Stomach smooth muscle (tissue), 2 donors: ENCODE measurements at regions not wholly inside any gene's neighbourhood (a gene's known extent, or its start where the extent isn't known, plus 50 kb on each side); places are given as distances from the start of the nearest gene placed in this dataset.
"Not testable (repeated sequence)": the region's sequence is repeated elsewhere in the genome, so short reads cannot be mapped to it uniquely, and the experiment has no call there.

Experiments
- H3K27ac ChIP-seq: one replicate; pipeline ENCODE4 v1.7.0; 2013; ENCODE audit warnings: mild to moderate bottlenecking, low read length, inconsistent platforms
- H3K27me3 ChIP-seq, 2 donors: one replicate each; pipeline ENCODE4 v1.7.0; 2013; ENCODE audit warnings: low read length in 2 of 2; ENCODE audit not compliant: insufficient read depth in 2 of 2, control insufficient read depth in 1 of 2
- H3K36me3 ChIP-seq, 2 donors: one replicate each; pipeline ENCODE4 v1.7.0; 2013; ENCODE audit warnings: low read length in 2 of 2; ENCODE audit not compliant: control insufficient read depth in 2 of 2, insufficient read depth in 2 of 2
- H3K4me1 ChIP-seq: one replicate; pipeline ENCODE4 v1.7.0; 2013; ENCODE audit warnings: low read length; ENCODE audit not compliant: control insufficient read depth, insufficient read depth
- H3K4me3 ChIP-seq, 2 donors: one replicate each; pipeline ENCODE4 v1.7.0; 2013; ENCODE audit warnings: low read length in 2 of 2
- H3K9ac ChIP-seq, 2 donors: one replicate each; pipeline ENCODE4 v1.7.0; 2013; ENCODE audit warnings: low read length in 2 of 2, mild to moderate bottlenecking in 1 of 2
- H3K9me3 ChIP-seq, 2 donors: one replicate each; pipeline ENCODE4 v1.7.0; 2013; ENCODE audit warnings: low read length in 2 of 2; ENCODE audit not compliant: control insufficient read depth in 2 of 2
- donor health status: healthy.
- donor health status: Pancreatic carcinoma.

DNA sequence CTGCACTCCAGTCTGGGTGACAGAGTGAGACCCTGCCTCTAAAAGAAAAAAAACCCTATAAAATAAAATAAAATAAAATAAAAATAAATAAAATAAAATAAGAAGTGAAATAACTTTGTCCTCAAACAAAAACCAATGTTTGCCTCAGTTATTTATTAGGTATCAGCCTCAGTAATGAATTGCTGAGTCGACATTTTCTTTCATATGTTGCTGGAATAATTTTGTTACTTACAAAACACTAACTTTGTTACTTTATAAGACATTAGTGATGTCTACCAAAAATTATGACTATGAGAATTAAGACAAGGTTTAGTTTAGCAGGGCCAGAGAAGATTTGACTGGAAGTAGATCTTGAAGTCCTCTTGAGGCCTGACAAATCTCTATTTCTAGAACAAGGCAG, 2074.5 kb upstream of the PCDH20 start:
- no peak overlapping the region for H3K27ac ChIP-seq
- no peaks in the 10 kb centered on the region for H3K27me3 ChIP-seq
- H3K9ac ChIP-seq: no peak overlapping the region
- no peaks in the 10 kb centered on the region for H3K4me1 ChIP-seq
- H3K4me3 ChIP-seq: no peak overlapping the region
- H3K9me3 ChIP-seq: no peaks in the 10 kb centered on the region
- H3K36me3 ChIP-seq: no peaks in the 10 kb centered on the region

DNA sequence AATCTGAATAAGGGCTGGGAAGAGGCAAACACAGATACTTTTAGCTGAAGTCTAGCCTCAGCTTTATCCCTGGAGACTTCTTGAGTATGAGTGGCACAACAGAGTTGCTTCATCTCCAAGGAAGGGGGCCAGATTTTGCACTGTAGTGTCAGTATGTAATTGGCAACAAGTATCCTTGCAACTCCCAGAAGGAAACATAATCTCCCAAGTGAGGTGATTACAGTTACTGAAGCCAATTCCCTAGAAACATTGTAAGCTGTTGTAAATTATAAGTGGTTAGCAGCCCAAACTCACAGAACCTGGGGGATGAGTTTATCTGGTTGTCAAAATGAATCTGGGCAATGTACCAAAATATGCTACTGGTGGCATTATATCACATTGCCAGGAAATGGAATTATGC, 2065.7 kb upstream of the PCDH20 start:
- Histone ChIP-seq H3K9ac (no peak overlapping the region), H3K36me3 (no peaks in the 10 kb centered on the region), H3K27ac (no peak overlapping the region), H3K4me3 (no peak overlapping the region), H3K27me3 (no peaks in the 10 kb centered on the region), H3K9me3 (no peaks in the 10 kb centered on the region), H3K4me1 (no peaks in the 10 kb centered on the region)

DNA sequence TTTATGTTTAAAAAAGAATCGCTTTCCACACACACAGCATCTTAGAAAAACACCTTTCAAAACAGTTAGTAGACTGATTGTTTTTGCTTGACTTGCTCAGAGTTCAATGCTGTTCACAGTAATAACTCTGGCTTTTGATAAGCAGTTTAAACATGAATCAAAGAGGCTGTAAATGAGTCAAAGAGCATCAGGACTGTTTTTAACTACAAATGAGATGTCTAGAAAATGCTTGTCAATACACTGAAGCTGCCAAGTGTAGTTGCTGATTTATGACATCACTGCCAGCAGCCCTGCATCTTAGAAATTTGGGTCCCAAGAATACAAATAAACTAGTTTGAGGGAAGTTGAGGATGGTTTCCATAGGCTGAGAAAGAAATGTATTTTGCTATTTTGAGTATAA, 2057.1 kb upstream of the PCDH20 start:
- H3K4me3 ChIP-seq: no peak overlapping the region
- peaks cover 0 to 4% of the 10 kb centered on the region in 2 donors for H3K9me3 ChIP-seq
- no peaks in the 10 kb centered on the region for H3K4me1 ChIP-seq
- H3K9ac ChIP-seq: no peak overlapping the region
- H3K27ac ChIP-seq: no peak overlapping the region
- H3K27me3 ChIP-seq: no peaks in the 10 kb centered on the region
- H3K36me3 ChIP-seq: no peaks in the 10 kb centered on the region

DNA sequence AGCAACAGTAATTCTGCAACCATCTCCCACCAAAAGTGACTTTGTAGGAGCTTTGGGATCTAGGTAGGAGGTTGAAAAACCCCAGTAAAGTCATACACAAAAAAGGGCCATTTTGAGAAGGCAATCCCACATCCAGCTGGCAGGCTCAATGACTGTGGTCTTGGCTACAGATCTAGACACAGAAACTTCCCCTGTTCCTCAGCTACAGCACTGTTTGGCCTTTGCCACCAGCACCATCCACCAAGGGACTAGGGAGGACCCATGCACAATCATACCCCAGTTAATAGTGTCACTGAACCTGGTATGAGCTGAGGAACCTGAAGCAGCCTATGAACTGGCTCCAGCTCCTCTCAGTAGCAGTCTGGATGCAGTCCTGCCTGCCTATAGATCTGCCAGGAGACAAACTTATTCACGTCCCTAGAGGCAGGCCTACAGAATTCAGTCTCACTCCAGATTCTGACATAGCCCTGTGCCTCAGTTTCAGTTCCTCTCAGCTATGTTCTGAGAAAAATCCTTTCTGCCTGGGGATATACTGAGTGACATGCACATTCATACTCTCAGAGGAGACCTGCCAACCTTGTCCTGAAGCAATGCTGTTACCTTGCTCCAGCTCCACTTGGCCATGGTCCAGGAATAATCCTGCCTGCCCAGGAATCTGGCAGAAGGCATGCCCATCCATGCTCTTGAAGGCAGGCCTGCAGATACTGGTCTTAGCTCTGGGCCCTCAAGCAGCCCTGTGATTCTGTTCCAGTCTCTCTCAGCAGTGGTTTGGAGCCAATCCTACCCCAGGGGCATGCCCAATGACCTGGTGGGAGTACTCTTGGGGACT, 2048.3 kb upstream of the PCDH20 start:
- Histone ChIP-seq H3K9me3 (peaks cover 0 to 4% of the 10 kb centered on the region in 2 donors), H3K36me3 (no peaks in the 10 kb centered on the region), H3K27ac (no peak overlapping the region), H3K4me1 (no peaks in the 10 kb centered on the region), H3K27me3 (no peaks in the 10 kb centered on the region), H3K9ac (no peak overlapping the region), H3K4me3 (no peak overlapping the region)

DNA sequence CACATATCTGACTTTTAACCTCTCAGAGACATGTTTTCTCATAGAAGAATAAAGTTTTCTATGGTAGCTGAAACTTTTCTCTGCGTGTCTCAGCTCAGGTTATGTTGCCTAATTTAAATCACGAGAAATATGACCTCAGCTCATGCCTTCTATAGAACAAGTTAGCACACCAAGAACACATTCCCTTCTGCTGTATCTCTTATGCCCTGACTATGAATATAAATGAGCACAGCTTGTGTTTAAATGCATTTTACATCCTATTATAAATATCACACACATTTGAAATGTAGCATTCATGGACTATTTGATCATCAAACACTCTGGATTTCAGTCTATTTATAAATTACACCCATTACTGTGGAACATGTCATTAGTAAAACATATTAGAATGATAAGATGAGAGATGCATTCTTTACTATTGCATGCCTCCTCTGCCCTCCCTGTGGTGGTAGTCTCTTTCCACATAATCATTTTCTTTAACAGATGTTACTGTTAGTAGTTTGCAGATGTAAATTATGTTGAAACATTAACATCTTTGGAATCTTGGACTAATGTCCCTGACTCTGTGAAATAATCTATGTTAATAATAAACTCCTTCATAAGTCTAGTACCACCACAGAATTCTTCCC, 2044.9 kb upstream of the PCDH20 start:
- Histone ChIP-seq H3K9ac (no peak overlapping the region), H3K9me3 (no peaks in the 10 kb centered on the region), H3K36me3 (no peaks in the 10 kb centered on the region), H3K27ac (no peak overlapping the region), H3K4me3 (no peak overlapping the region), H3K4me1 (no peaks in the 10 kb centered on the region), H3K27me3 (no peaks in the 10 kb centered on the region)

DNA sequence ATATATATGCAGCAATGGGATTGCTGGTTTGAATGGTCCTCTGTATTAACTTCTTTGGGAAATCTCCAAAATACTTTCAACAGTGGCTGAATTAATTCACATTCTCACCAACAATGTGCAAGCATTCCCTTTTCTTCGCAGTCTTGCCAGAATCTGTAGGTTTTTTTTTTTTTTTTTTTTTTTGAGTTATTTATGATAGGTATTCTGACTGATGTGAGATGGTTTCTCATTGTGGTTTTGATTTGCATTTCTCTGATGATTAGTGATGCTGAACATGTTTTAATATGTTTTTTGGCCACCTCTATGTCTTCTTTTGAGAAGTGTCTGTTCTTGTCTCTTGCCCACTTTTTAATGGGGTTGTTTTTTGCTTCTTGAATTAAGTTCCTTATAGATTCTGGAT, 2041.5 kb upstream of the PCDH20 start:
- Histone ChIP-seq H3K27ac (no peak overlapping the region), H3K27me3 (no peaks in the 10 kb centered on the region), H3K4me3 (no peak overlapping the region), H3K4me1 (no peaks in the 10 kb centered on the region), H3K9ac (no peak overlapping the region), H3K9me3 (no peaks in the 10 kb centered on the region), H3K36me3 (no peaks in the 10 kb centered on the region)

DNA sequence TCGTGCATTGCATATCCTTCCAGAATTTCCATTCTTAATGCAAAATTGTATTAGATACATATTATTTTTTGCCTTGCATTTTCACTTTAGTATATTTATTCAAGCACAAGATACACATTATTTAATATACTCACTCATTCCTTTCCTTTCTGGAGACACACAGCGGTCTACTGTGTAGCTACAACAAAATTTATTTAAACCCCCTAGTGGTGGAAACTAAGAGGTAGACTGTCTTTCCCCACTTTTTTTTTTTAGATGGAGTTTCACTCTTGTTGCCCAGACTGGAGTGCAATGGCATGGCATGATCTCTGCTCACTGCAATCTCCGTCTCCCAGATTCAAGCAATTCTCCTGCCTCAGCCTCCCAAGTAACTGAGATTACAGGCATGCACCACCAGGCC, 2040.3 kb upstream of the PCDH20 start:
- no peaks in the 10 kb centered on the region for H3K36me3 ChIP-seq
- H3K27ac ChIP-seq: no peak overlapping the region
- no peak overlapping the region for H3K4me3 ChIP-seq
- no peak overlapping the region for H3K9ac ChIP-seq
- H3K9me3 ChIP-seq: no peaks in the 10 kb centered on the region
- no peaks in the 10 kb centered on the region for H3K27me3 ChIP-seq
- H3K4me1 ChIP-seq: no peaks in the 10 kb centered on the region

DNA sequence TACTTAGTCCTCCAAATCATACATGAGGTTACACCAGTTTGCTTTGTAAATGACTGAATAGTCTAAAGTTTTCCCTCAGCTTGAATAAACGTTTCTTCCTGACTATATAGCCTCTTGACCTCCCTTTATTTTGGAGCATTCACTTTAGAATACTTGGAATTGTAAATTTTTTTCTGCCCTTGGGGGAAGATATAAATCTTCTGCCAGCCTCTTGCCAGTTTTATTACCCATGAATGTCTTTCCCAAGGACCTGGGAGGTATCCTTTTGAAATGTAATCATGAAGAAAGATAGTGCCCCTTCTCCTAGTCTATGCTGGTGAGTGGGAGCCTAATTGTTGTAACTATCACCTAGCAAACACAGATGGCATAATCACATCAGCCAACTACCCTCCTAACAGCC, 2033.9 kb upstream of the PCDH20 start:
- Histone ChIP-seq H3K27ac (no peak overlapping the region), H3K4me1 (no peaks in the 10 kb centered on the region), H3K4me3 (no peak overlapping the region), H3K27me3 (no peaks in the 10 kb centered on the region), H3K9me3 (no peaks in the 10 kb centered on the region), H3K36me3 (no peaks in the 10 kb centered on the region), H3K9ac (no peak overlapping the region)

DNA sequence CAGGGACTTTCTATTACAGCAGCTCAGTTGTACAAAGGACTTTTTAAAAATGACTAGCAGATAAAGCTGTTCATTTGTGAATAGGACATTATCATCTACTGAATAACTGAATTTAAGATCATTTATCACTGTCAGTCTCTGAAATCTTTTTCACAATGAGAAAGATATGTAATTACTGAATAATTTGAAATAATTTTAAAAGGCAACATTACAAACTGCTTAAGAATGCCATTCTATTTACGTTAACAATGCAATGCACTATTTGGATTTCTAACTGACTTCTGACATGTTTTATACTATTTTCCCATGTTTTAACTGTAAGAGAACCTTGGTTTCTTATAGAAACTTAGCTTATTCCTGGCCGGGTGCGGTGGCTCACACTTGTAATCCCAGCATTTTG, 2033.0 kb upstream of the PCDH20 start:
- no peak overlapping the region for H3K9ac ChIP-seq
- H3K4me1 ChIP-seq: no peaks in the 10 kb centered on the region
- H3K36me3 ChIP-seq: no peaks in the 10 kb centered on the region
- H3K9me3 ChIP-seq: no peaks in the 10 kb centered on the region
- no peak overlapping the region for H3K27ac ChIP-seq
- H3K27me3 ChIP-seq: no peaks in the 10 kb centered on the region
- no peak overlapping the region for H3K4me3 ChIP-seq

DNA sequence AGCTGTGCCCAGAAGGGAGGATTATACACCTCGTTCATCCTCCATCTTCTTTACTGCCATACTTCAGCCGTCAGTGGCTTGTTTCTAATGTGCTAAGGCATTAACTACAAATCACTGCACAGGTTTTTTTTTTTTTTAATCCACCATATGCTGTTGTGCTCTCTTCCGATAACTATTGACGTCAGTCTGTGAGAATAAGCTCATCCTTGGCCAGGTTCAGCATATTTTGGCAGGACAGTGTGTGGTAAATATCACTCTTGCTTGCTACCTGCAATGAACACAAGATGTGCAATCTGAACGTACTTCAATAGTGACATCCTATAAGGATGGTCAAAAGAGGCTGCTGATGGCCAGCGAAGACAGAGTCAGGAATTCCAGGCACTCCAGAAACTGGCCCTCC, 2030.7 kb upstream of the PCDH20 start:
- Histone ChIP-seq H3K9ac (no peak overlapping the region), H3K4me1 (no peaks in the 10 kb centered on the region), H3K36me3 (no peaks in the 10 kb centered on the region), H3K9me3 (no peaks in the 10 kb centered on the region), H3K27me3 (no peaks in the 10 kb centered on the region), H3K27ac (no peak overlapping the region), H3K4me3 (no peak overlapping the region)

DNA sequence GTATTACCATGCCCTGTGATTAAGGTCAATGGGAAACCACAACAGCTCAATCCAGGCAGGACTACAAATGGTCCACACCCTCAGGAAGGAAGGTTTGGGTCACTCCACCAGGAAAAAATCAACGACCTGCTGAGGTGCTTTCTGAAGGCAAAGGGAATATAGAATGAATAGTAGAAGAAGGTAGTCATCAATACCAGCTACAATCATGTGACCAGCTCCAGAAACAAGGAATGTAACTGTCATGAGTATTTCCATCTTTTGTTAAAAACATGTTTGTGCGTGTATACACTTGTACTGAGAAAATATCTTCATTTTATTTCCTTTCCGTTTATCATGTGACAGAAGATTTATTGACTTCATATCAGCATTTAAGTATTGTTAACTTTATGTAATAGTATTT, 2028.6 kb upstream of the PCDH20 start:
- H3K9ac ChIP-seq, H3K27me3 ChIP-seq, H3K36me3 ChIP-seq, H3K9me3 ChIP-seq, H3K4me1 ChIP-seq, H3K27ac ChIP-seq, H3K4me3 ChIP-seq: not testable (repeated sequence)
